ENCODE measurements at regions not wholly inside any gene's neighbourhood (a gene's known extent, or its start where the extent isn't known, plus 50 kb on each side); places are given as distances from the start of the nearest gene placed in this dataset.
A peak's percentile ranks its signal among the peaks of the same experiment; 100 is the strongest.

DNA sequence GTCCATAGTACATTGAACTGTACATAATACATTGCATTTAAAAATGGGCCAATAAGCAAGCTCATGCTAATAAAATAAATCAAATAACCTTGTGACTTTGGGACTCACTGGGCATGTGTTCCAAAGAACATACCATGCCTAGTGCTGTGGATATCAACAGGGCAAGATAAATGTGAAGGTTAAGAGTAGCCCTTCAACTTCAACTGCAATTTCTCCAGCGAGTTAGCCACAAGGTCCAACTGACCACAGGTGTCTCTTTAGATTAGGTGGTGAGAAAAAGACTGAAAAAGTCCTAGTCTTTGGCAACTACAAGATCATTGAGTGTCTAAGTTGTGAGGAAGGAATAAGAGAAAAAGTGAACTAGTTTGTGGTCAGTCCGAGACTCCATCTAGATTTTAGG, 78.3 kb upstream of the ATP11B start:
- H3K27me3 ChIP-seq (replicated peaks; ENCODE audit: control insufficient read depth, insufficient read depth, low read length), result no peaks in the 10 kb centered on the region
- H3K36me3 ChIP-seq (ENCODE audit: control insufficient read depth, insufficient read depth, low read length), result no peaks in the 10 kb centered on the region
- TF ChIP-seq, protein P1, sequence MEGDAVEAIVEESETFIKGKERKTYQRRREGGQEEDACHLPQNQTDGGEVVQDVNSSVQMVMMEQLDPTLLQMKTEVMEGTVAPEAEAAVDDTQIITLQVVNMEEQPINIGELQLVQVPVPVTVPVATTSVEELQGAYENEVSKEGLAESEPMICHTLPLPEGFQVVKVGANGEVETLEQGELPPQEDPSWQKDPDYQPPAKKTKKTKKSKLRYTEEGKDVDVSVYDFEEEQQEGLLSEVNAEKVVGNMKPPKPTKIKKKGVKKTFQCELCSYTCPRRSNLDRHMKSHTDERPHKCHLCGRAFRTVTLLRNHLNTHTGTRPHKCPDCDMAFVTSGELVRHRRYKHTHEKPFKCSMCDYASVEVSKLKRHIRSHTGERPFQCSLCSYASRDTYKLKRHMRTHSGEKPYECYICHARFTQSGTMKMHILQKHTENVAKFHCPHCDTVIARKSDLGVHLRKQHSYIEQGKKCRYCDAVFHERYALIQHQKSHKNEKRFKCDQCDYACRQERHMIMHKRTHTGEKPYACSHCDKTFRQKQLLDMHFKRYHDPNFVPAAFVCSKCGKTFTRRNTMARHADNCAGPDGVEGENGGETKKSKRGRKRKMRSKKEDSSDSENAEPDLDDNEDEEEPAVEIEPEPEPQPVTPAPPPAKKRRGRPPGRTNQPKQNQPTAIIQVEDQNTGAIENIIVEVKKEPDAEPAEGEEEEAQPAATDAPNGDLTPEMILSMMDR (IDR thresholded peaks at IDR 0.05; ENCODE audit: insufficient read depth, low read length, poor library complexity, severe bottlenecking), result no peak
- no peak for DNase-seq (ENCODE audit: extremely low read depth, insufficient read length)
- H3K4me3 ChIP-seq (replicated peaks; ENCODE audit: low read depth, low read length), result no peak overlapping the region

DNA sequence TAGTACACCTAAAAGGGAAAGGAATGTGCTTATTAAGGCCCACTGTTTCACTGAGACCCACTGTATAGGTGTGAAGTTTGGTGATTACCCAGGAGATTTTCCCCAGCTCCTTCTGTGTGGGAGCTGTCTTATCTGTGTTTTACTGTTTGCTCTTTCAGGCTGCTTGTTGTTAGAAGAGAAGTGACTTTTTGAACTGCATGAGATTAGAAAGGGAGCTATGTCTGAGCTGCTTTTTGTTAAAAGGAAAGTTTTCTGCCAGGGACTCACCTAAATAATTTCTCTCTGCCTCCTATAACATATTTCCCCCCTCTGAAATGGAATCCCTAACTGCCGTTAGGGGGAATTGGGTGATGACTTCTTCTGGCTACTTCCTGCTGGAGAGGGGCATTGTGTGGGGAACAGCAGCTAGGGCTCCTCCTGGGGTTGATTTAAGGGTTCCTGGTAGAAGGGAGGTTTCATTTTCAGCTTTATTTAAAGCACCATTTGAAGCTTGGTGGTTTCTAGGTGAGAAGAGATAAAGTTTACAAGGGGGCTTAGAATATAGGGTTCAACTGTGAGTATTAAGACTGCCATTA, 77.1 kb upstream of the ATP11B start:
- no peak for DNase-seq (ENCODE audit: extremely low read depth, insufficient read length)
- H3K4me3 ChIP-seq (replicated peaks; ENCODE audit: low read depth, low read length), result peak overlapping the region; percentile 4; the same call in 1 of the 2 replicates
- TF ChIP-seq, protein P1 (IDR thresholded peaks at IDR 0.05; ENCODE audit: insufficient read depth, low read length, poor library complexity, severe bottlenecking), result no peak

DNA sequence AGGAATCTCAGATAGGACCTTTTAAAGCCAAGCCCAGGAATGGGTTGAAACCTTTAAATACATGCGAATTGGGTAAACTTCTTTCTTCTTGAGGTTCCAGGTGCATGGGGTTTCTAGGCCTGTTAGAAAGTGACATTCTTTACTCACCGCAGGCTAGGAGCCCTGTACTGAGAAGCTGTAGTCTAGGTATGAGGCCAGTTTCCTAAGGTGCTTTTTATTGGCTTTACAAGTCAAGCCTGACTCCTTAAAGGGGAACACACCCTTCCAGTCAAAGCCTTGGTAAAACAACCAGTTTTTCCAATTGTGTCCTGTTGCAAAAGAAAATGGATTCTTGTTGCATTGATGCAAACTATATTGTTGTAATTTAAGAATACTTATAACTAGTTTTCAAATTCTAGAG, 76.1 kb upstream of the ATP11B start:
- H3K4me3 ChIP-seq (replicated peaks; ENCODE audit: low read depth, low read length), result no peak overlapping the region
- no peak for DNase-seq (ENCODE audit: extremely low read depth, insufficient read length)
- TF ChIP-seq, protein P1 (IDR thresholded peaks at IDR 0.05; ENCODE audit: insufficient read depth, low read length, poor library complexity, severe bottlenecking), result no peak
- H3K27me3 ChIP-seq (replicated peaks; ENCODE audit: control insufficient read depth, insufficient read depth, low read length), result no peaks in the 10 kb centered on the region
- no peaks in the 10 kb centered on the region for H3K36me3 ChIP-seq (ENCODE audit: control insufficient read depth, insufficient read depth, low read length)

More for the DNA sequence above, 77.1 kb upstream of the ATP11B start:
- Histone ChIP-seq H3K27me3 (replicated peaks; ENCODE audit: control insufficient read depth, insufficient read depth, low read length) (no peaks in the 10 kb centered on the region), H3K36me3 (ENCODE audit: control insufficient read depth, insufficient read depth, low read length) (no peaks in the 10 kb centered on the region)

- TF ChIP-seq, protein P1 (IDR thresholded peaks at IDR 0.05; ENCODE audit: insufficient read depth, low read length, poor library complexity, severe bottlenecking), result no peak
- H3K27me3 ChIP-seq (replicated peaks; ENCODE audit: control insufficient read depth, insufficient read depth, low read length), result no peaks in the 10 kb centered on the region
- H3K4me3 ChIP-seq (replicated peaks; ENCODE audit: low read depth, low read length), result no peak overlapping the region
- H3K36me3 ChIP-seq (ENCODE audit: control insufficient read depth, insufficient read depth, low read length), result no peaks in the 10 kb centered on the region
- DNase-seq (ENCODE audit: extremely low read depth, insufficient read length), result no peak
Measured at GRCh38 chr3:182722907-182723306, 70.4 kb upstream of the ATP11B start.

- no peak for DNase-seq (ENCODE audit: extremely low read depth, insufficient read length)
- TF ChIP-seq, protein P1 (IDR thresholded peaks at IDR 0.05; ENCODE audit: insufficient read depth, low read length, poor library complexity, severe bottlenecking), result no peak
- Histone ChIP-seq H3K27me3 (replicated peaks; ENCODE audit: control insufficient read depth, insufficient read depth, low read length) (no peaks in the 10 kb centered on the region), H3K4me3 (replicated peaks; ENCODE audit: low read depth, low read length) (no peak overlapping the region), H3K36me3 (ENCODE audit: control insufficient read depth, insufficient read depth, low read length) (no peaks in the 10 kb centered on the region)
Measured at GRCh38 chr3:182723596-182723995, 69.7 kb upstream of the ATP11B start.
